Colonic mucosa (tissue), 4 donors: ENCODE measurements at regions not wholly inside any gene's neighbourhood (a gene's known extent, or its start where the extent isn't known, plus 50 kb on each side); places are given as distances from the start of the nearest gene placed in this dataset.

Experiments
- DNase-seq: peaks from one replicate; pipeline ENCODE4 v3.0.0-alpha.2; 2020
- H3K27ac ChIP-seq: fragments of 200-600 bp; one replicate; pipeline ENCODE4 v1.8.0; 2021
- H3K27me3 ChIP-seq: fragments of 200-600 bp; one replicate; pipeline ENCODE4 v1.8.0; 2021
- H3K36me3 ChIP-seq: fragments of 200-600 bp; one replicate; pipeline ENCODE4 v1.8.0; 2021
- H3K4me1 ChIP-seq: fragments of 200-600 bp; one replicate; pipeline ENCODE4 v1.8.0; 2021; ENCODE audit warnings: mild to moderate bottlenecking
- H3K4me3 ChIP-seq: fragments of 200-600 bp; one replicate; pipeline ENCODE4 v1.8.0; 2021
- H3K9ac ChIP-seq, 2 donors: one replicate each; pipeline ENCODE4 v1.7.0; 2013; ENCODE audit warnings: control low read depth in 2 of 2, low read depth in 2 of 2, low read length in 2 of 2
- H3K9me3 ChIP-seq: fragments of 200-600 bp; one replicate; pipeline ENCODE4 v1.8.0; 2021
- CTCF ChIP-seq: fragments of 200-600 bp; IDR thresholded peaks from one replicate; pipeline ENCODE4 v1.8.0; 2022; ENCODE audit warnings: antibody characterized with exemption, mild to moderate bottlenecking
- intact Hi-C: fragments of 100-400 bp; cut with DNase I; formaldehyde crosslinking; loops from one replicate; pipeline ENCODE4 v1.14.1; 2022
- donor health status: healthy.
- donor health status: DM: no; HTN: no; CAD: no.
- donor health status: DM: no; HTN: no; CAD: no.

GRCh38 chr4:188824553-188824952 is 685.3 kb downstream of the TRIML1 start:
- intact Hi-C loops, result no loop called here
- no peak for DNase-seq
- no peaks in the 10 kb centered on the region for H3K36me3 ChIP-seq

GRCh38 chr4:188826393-188826792 is 687.2 kb downstream of the TRIML1 start:
- no peaks in the 10 kb centered on the region for H3K4me1 ChIP-seq
- H3K27ac ChIP-seq, result no peak overlapping the region
- H3K27me3 ChIP-seq, result no peaks in the 10 kb centered on the region
- intact Hi-C loops, result no loop called here
- no peak for TF ChIP-seq CTCF
- no peaks in the 10 kb centered on the region for H3K36me3 ChIP-seq
- H3K9me3 ChIP-seq, result no peaks in the 10 kb centered on the region
- H3K4me3 ChIP-seq, result no peak overlapping the region
- DNase-seq, result no peak
- H3K9ac ChIP-seq, result no peak overlapping the region

More at GRCh38 chr4:188824553-188824952, 685.3 kb downstream of the TRIML1 start:
- H3K27ac ChIP-seq, result no peak overlapping the region
- H3K4me3 ChIP-seq, result no peak overlapping the region
- no peaks in the 10 kb centered on the region for H3K9me3 ChIP-seq
- no peaks in the 10 kb centered on the region for H3K27me3 ChIP-seq
- no peaks in the 10 kb centered on the region for H3K4me1 ChIP-seq
- H3K9ac ChIP-seq, result no peak overlapping the region
- TF ChIP-seq CTCF, result no peak

- no peaks in the 10 kb centered on the region for H3K36me3 ChIP-seq
- DNase-seq, result no peak
- no peak overlapping the region for H3K27ac ChIP-seq
- no peak overlapping the region for H3K4me3 ChIP-seq
- H3K9me3 ChIP-seq, result no peaks in the 10 kb centered on the region
- no peak overlapping the region for H3K9ac ChIP-seq
- no peak for TF ChIP-seq CTCF
- intact Hi-C loops, result no loop called here
- no peaks in the 10 kb centered on the region for H3K27me3 ChIP-seq
- H3K4me1 ChIP-seq, result no peaks in the 10 kb centered on the region
Observed at GRCh38 chr4:188839704-188840103, 700.5 kb downstream of the TRIML1 start.

GRCh38 chr4:188841523-188841922 is 702.3 kb downstream of the TRIML1 start:
- no peak for TF ChIP-seq CTCF
- Histone ChIP-seq H3K4me1 (no peaks in the 10 kb centered on the region), H3K9me3 (no peaks in the 10 kb centered on the region), H3K36me3 (no peaks in the 10 kb centered on the region), H3K9ac (no peak overlapping the region), H3K27ac (no peak overlapping the region), H3K4me3 (no peak overlapping the region), H3K27me3 (no peaks in the 10 kb centered on the region)
- no peak for DNase-seq
- intact Hi-C loops, result no loop called here

GRCh38 chr4:188854436-188854835 is 715.2 kb downstream of the TRIML1 start:
- intact Hi-C loops, result no loop called here
- H3K4me3 ChIP-seq, result no peak overlapping the region
- H3K36me3 ChIP-seq, result no peaks in the 10 kb centered on the region
- no peaks in the 10 kb centered on the region for H3K9me3 ChIP-seq
- no peak overlapping the region for H3K27ac ChIP-seq
- H3K27me3 ChIP-seq, result no peaks in the 10 kb centered on the region
- no peak for TF ChIP-seq CTCF
- H3K9ac ChIP-seq, result no peak overlapping the region
- H3K4me1 ChIP-seq, result no peaks in the 10 kb centered on the region
- DNase-seq, result no peak

GRCh38 chr4:188858696-188859095 is 719.5 kb downstream of the TRIML1 start:
- H3K4me1 ChIP-seq, result no peaks in the 10 kb centered on the region
- H3K9ac ChIP-seq, result no peak overlapping the region
- H3K4me3 ChIP-seq, result no peak overlapping the region
- DNase-seq, result no peak
- no peaks in the 10 kb centered on the region for H3K36me3 ChIP-seq
- H3K9me3 ChIP-seq, result no peaks in the 10 kb centered on the region
- no peaks in the 10 kb centered on the region for H3K27me3 ChIP-seq
- intact Hi-C loops, result no loop called here
- no peak overlapping the region for H3K27ac ChIP-seq
- no peak for TF ChIP-seq CTCF
